Embryonic facial prominence (tissue), 1 donor: ENCODE measurements at regions not wholly inside any gene's neighbourhood (a gene's known extent, or its start where the extent isn't known, plus 50 kb on each side); places are given as distances from the start of the nearest gene placed in this dataset.

ENCODE experiments used
- DNase-seq: peaks from one replicate; pipeline ENCODE4 v3.0.0-alpha.2; 2016; ENCODE audit errors: extremely low spot score

DNA sequence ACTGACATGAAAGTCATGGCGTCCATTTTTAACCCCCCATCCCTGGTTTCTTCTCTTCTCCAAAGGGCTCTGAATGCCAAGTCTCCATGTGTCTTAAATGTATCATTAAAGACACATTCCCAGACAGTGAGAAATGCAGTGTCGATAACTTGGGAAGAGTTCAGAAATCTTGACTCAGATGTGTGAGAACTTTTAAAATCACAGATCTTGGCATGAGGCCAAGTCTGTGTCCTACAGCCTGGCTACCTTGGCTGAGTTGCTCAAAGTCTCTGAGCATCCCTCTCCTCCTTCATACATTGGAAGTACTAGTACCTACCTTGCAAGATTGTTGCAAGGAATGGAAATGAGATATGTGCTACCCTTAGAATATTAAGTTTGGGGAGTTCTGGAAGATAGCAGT lies 1046.5 kb upstream of the RBFOX1 start:
- DNase-seq = no peak

DNA sequence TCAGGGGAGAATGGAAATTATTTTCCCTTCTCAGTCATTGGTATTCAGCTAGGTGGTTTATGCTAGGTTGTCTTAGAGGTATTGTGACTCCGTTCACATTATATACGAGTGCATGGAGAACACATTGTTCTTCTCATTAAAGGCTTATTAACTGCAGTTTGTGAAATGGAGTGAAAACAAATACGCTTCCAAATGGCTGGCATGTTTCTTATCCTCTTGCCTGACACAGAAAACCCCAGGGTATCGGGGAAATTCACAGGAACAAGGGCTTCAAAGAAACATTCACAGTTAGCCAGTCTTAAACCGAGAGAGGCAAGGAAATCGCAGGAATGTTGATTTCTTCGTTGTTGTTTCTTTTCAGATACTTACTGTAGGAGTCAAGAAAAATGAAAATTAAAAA lies 1047.9 kb upstream of the RBFOX1 start:
- DNase-seq = no peak

DNA sequence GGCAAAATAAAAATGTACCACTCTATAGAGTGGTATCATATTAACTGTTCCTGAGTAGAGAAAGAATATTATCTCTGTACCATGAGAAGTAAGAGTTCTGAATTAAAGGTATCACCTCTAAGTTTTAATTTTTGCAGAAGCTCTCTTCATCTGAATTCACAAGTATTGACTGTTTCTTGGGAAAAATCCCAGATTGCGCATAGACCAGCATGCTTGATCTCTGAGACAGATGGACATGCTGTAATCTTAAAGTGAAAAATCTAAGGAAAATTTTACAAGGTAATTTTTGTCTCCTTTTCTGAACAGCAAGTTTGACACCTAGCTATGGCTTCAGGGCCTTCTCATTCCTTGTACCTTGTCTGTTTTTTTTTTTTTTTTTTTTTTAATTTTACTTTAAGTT lies 1050.7 kb upstream of the RBFOX1 start:
- no peak for DNase-seq

DNA sequence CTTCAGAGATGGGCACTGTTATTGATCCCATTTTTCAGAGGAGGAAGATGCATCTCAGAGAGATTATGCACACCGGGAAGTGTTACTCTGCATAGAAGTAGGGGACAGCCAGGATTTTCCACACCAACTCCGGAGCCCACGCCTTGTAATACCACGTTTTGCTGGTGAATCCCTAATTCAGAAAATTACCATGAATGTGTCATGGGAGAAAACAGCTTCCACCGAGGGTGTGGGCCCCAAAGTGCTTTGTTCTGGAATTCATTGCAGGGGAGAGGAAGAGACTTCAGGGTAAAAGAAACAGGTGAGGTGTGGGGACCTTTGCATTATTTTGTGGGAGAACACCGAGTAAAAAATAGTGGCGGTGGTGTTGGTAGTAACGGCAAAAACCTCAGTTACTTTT lies 1051.4 kb upstream of the RBFOX1 start:
- DNase-seq = no peak

DNA sequence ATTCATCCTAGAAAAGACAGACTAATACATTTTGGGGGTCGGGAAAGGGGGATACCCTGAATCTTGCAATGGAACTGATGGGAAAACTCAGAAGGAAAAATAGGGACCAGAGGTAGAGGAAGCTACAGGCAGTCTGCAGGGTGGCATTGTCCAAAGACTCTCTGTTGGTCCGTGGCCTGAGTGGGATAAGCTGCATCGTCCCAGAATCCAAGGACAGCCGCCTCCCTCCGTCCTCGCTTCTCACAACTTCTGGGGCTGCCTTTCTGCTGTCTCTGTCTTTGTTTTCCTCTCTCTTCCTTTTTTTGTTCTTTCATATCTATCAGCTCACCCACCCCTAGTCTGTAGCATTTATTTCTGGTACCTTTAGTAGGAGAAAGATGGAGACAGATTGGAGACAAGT lies 1052.6 kb upstream of the RBFOX1 start:
- no peak for DNase-seq

DNA sequence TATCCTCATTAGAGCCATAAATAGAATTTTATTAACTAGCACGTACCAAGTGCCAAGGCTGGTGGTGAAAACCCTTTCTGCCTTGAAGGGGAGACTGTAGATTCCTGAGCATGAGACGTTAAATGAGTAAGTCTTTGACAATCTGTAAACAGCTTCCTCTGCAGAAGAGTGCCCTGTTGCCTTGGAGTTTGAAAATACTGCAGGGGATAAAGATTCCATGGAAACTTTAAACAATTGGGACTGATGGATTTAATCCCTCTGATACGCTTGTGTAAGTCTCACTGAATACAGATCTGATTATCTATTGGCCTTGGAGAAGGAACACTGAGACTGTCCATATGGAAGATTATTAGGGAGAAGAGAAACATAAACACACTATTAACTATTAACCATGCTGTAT lies 1053.4 kb upstream of the RBFOX1 start:
- no peak for DNase-seq

DNA sequence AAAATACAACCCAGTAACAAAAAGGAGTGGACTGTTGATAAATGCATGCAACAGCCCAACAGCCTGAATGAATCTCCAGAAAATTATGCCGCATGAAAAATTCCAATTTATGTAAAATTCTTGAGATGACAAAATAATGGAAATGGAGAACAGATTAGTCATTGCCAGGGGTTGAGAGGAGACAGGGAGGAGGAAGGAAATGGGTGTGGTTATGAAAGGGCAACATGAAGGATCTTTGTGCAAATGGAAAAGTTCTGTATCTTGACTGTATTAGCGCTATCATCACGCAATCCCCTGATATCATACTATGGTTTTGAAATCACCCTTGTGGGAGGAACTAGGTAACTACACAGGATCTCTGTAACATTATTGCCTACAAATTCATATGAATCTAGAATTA lies 1058.3 kb upstream of the RBFOX1 start:
- no peak for DNase-seq

DNA sequence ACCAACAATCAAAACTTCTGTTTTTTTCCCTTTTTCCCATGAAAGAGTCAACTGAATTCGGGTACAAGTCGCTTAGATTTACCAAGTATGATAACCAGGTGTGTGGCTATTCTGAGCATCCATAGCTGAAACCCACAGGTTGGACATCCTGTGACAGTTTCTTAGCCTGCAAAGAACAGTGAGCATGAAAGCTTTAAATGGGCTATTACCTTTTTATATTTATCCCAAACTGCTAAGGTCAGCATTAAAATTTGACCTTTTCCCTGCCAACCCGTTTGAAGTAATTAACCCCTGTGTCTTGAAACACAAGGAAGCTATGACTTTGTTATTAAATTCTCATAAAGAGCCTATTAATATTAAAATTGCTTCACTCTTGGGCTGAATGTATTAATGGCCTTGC lies 1065.0 kb upstream of the RBFOX1 start:
- DNase-seq = no peak

DNA sequence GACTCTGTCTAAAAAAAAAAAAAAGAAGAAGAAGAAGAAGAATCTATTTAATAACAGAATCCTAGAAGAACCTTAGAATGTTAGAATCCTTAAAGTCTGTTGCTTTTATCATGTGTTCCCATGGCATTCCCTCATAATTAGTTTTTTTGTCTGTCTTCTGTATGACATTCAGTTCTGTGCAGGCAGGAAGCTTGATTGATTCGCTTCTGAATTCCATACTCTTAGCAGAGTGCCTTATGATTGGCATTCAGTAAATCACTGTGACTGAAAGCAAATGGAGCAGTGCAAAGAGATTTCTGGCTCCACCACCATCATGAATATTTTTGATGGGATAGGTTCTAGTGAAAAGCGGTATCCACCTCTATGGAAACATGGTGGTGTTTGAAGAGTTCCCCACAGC lies 1065.9 kb upstream of the RBFOX1 start:
- no peak for DNase-seq

DNA sequence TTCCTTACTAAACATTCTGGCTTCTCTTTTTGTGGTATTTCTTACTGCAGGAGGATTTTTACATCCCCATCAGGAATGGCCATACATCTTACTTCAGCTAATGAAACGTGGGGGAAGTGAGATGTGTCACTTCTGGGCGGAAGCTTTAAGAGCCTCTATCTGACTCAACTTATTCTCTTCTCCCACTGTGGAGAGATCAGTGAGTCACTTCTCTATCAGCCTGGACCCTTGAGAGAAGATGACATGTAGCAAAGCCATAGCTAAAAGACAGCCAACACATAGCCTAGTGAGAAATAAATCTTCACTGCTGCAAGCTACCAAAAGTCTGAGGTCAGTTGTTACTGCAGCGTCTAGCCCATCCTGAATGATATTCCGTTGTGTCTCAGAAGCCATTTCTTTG lies 1066.7 kb upstream of the RBFOX1 start:
- DNase-seq = no peak

DNA sequence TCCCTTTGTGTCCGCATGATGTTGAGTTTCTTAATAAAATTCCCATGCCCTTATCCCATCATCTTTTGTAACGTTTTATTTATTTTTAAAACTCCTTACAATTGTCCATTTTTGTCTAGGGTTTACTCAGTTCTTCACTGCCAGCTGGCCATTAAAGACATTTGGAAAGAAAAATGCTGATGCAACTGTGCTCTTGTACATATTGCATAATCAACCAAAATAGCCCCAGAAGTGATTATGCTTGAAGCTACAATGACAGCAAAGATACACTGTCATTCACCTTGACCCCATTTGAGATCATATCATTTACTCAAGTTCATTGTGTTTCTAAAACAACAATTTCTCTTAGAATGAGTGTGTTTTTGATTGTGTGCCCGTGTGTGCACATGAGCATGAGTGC lies 1074.6 kb upstream of the RBFOX1 start:
- no peak for DNase-seq

DNA sequence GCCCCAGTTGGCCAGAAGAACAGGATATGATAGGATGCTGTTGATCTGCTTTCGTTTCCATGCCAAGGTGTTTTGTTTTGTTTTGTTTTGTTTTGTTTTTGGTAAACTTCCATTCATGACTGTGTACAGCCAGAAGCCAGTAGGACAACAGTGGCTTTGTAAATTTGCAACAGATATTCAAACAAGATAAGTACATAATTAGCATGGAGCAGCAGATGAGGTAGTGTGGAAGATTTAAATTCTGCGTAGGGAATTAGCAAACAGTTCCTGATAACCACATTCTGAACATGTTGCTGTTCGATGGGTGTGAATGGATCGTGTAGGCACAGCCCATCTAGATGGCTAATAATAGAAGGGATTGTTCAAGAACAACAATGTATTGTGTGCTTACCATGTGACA lies 1080.1 kb upstream of the RBFOX1 start:
- no peak for DNase-seq

DNA sequence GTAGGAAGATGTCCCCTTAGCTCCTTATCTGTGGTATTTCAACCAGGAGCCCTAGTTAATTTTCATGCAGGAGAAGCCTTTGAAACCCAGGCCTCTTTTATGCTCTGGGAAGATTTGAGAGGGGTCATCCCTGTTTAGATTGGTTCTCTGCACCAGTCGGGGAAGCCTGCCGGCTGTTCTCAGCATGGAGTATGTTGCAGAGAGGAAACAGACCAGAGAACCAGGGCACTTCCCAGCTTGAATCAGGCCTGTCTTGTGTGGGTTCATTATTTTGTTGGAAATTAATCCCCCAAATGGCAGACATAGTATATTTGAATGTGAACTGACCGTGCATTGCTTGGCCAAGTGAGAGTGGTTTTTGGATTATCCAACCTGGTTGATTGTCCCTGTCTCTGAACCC lies 1082.1 kb upstream of the RBFOX1 start:
- DNase-seq = no peak

DNA sequence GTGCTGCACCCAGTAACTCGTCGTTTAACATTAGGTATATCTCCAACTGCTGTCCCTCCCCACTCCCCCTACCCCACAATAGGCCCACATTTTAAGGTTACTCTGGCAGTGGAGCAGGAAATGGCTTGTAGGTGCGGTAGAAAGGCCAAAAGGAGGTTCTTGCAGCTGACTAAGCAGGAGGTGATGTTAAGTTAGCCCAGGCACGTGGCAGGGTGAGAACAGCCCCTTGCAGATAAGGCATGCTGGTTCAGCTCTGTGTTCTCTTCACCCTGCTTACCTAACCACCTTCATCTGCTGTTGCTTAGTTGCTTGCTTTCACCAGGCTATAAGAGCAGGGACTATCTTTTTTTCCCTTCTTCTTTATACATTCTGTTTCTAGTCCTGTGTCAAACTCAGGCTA lies 1082.8 kb upstream of the RBFOX1 start:
- no peak for DNase-seq

DNA sequence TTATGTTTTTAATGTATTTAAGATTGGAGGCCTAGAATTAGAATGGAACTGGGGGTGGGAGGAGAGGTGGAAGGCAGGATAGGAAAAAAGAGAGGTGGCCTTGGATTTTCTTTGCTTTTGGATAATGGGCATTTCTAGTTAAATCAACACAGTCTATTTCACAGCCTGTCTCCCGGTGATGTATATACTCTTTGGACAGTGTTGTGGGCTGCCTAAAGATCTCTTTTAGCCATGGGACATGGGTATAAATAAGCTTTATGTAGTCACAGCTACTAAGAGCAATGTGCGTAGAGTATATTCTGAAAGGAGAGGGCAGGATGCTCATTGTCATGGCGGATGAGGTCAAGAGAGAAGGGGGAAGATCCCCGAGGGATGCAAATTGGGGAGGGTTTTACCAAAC lies 1084.4 kb upstream of the RBFOX1 start:
- DNase-seq = no peak

DNA sequence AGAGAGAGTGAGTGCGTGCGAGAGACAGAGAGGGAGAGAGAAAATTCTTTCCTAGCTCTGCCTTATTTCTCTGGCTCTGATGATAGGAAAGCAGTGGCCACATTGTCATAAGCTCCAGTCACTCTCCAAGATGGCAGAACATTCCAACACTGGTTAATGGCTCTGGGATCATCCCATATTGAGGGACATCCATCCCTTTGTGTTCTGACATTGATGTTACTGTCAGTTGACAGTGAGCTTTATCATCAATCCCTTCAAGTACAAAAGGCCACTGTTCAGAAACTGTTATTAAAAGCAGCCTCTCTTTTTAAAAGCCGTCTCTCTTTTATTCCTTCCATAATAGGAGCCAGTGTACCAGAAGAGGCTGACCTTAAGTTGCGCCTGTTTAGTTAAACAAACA lies 1084.9 kb upstream of the RBFOX1 start:
- no peak for DNase-seq

DNA sequence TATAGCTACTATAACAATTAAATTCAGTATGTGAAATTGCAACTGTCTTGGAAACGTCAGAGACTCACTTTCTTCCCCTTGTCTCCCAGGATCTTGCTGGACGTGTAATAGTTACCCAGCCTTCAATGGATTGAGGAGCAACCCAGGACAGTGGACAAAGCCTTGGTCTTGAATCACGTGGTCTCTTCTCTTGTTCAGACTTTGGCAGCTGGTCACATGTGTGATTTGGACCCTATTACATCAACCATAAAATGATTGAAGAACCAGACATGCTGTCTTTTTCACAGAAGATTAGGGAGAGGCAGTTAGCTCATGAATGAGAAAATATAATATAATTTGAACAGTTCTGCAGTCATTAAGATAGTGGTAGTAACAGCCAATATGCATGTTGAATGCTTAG lies 1085.5 kb upstream of the RBFOX1 start:
- no peak for DNase-seq

DNA sequence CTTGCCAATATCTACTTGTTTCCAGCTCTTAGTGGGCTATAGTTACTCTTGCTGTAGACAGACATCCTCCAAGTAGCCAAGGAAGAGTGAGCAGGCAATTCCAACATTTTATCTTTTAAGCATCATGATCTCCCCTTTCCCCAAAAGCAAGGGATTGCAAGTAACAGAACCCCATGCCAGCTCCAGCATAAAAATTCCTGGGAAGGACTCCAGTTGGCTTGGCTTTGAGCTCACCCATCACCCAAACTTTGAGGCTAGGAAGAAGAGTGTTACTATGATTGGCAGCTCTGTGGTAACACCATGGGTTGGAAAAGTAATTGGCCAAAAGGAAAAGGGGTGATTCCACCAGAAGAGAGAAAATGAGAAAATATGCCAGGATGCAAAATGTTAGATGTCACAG lies 1086.4 kb upstream of the RBFOX1 start:
- DNase-seq = no peak

DNA sequence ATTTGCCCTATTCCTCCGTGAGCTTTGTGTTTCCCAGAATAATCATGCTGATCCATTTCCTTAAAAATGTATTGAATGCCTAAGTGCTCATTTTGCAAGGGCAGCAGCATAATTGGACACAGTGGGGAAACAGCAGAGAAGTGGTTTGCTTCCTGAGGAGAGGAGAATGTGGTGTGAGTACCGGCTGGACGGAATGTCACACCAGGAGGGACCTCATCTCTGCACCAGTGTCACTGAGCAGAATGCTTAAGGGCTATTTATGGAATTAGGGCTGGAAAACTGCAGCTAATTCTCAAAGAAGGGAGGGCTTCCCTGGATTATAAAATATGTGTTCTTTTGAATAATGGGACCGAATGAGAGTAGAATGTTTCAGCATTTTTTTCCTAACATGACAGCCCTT lies 1100.6 kb upstream of the RBFOX1 start:
- DNase-seq = no peak

DNA sequence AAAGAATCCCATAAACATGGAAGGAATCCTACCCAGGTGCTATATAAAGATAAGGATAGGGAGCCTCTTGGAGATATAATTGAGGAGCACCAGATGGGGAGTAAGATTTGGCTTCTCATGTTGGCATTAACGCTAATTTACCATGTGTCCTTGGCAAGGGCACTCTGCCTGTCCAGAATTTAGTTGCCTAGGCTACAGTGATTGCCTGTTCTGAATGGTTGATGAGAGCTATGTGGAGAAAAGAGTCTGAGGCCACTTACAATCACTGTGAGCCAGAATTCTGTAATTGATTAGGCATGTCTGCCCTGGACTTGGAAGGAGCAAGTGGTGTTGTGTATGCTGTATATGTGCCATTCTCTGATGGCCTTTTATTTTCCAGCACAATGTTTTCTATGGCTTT lies 1101.2 kb upstream of the RBFOX1 start:
- DNase-seq = no peak

DNA sequence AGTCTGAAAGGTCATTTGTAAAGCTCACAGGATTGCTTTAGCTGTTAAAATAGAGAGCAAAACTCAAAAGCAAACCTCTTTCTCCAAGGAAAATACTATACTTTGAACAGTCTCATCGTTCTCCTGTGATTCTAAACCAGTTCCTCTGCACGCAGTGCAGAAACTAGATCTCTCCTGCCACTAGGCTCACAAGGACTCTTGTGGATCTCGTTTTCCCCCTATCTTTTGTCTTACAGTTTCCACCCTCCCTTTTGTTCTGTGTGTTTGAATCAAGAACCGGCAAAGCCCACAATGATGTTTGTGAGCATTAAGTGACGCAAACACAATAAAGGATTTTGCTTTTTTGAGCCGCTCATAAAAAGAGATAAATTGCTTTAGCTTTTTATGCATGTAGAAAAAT lies 1103.5 kb upstream of the RBFOX1 start:
- DNase-seq = no peak

DNA sequence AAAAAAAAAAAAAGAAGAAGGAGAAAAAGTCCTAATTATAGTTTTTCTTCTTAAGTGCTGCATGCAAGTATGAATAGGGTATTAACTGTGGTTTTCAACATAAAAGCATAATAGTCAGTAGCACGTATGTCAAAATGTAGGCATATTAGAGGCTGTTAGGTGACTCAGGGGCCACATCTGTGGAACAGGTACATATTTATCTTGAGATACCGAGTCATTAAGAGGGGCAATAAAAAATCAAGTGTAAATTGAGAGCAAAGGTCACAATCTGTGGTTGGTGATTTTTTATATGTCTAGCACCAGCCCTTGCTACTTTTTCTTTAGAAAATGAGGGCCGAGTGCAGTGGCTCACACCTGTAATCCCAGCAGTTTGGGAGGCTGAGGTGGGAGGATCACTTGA lies 1113.8 kb upstream of the RBFOX1 start:
- no peak for DNase-seq

DNA sequence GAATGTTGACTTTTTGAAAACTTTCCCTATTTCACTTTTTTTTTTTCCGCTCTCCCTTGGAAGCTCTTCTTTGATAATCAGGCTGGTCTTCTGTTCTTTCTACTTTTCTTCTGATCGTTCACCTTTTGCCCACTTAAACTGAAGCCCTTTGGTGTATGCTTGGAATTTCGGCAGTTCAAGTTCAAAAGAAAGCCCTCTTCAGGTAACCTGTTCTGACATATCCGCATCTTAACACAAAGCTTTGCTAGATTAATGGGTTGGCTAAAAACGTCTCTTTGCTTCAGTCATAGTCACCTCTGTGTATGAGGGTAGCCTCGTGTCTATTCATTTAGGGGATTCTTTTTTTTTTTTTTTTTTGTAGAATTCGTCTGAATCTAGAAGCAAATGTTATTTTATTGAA lies 1115.8 kb upstream of the RBFOX1 start:
- no peak for DNase-seq

DNA sequence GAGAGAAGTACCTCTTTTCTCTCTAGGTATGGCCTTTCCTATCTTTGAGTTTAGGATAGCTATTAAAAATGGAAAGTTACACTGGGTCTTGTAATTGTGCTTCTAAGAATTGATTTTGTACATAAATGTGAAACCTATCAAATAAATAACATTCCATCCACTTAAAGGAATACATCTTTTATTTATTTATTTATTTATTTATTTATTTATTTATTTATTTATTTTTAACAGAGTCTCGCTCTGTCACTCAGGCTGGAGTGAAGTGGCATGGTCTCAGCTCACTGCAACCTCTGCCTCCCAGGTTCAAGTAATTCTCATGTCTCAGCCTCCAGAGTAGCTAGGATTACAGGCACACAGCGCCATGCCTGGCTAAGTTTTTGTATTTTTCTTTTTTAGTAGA lies 1114.0 kb upstream of the EEF2KMT start:
- DNase-seq = no peak

DNA sequence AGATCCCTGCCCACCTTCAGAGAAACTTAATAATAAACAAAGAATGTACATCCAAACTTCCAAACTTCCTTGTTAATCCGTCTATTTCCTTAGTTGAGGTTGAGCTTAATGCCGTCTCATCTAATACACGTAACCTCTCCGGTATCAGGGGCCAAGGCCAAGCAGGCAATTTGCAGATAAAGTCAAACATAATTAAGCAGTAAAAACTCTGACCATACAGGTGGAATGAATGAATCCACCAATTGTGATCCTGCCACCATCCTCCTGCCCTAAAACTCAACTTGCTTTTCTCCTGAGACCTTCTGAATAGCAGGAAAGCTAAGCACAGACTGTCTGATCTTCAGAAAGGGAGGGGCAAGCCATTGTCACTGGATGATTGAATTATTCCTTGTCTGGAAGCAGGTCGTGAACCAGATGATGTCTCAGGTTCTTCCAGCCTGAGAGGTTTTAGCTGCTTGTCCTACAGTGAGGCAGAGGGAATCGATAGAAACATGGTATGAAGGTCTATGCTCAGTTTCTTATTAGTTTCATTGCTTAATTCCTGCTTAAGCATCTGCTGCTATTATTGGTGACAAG lies 1111.8 kb upstream of the EEF2KMT start:
- DNase-seq = no peak
